NCI-H1105 (cell line): ENCODE measurements at regions not wholly inside any gene's neighbourhood (a gene's known extent, or its start where the extent isn't known, plus 50 kb on each side); places are given as distances from the start of the nearest gene placed in this dataset.
"Not testable (repeated sequence)": the region's sequence is repeated elsewhere in the genome, so short reads cannot be mapped to it uniquely, and the experiment has no call there.

Source experiments
- DNase-seq: peaks from one replicate; lab custom pipeline; 2025; lab: John Stamatoyannopoulos, UW

DNA sequence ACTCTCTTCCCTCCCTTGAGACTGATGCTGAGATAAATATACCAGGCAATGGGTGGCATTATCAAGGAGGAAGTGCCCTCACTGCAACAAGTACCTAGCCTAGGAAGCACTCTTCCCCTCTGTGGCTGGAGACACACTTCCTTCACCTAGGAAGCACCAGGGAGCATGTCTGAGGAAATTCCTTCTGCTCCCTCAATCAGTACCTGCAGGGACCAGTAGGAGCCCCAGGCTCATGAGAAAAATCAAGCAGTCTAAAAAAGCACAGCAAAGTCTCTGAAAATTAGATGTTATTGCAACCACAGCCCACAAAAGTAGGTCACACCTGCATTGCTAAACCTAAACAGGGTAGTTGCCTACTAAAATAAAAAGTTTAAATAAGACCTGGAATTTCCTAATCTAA is 78.2 kb upstream of the TRPM1 start:
- DNase-seq, result no peak

DNA sequence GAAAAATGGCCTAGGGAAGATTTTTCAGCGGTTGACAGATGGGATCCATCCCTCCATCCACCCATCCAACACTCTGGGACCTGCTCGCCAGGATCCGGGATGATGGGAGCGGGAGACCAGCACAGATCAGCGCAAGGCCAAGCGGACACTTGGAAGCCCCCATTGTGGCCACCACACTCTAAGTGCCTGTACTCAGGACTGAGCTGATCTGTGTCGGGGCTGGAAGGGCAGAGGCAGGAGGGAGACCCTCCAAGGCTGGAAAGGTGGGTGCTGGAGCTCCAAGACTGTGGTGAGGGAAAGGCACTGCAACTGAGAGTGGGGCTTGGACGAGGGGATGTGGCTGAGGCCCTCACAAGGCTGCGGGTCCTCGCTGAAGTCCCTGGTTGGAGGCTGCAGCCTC is 91.8 kb upstream of the TRPM1 start:
- DNase-seq, result no peak

DNA sequence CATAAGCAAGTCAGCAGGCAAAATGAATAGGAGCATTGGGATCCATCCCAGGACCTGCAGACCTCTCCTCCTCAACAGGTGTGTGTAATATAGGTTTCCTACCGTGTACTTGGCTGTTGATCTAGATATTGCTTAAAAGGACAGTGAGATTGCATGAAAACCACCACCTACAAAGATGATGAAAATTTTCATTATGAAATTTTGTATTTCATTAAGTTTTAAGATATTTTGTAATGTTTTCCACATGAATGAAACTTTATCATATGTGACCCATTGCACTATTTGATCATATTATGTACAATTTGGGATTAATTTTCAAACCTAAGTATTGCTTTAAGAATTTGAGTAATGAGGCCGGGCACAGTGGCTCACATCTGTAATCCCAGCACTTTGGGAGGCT is 94.3 kb upstream of the TRPM1 start:
- no peak for DNase-seq

DNA sequence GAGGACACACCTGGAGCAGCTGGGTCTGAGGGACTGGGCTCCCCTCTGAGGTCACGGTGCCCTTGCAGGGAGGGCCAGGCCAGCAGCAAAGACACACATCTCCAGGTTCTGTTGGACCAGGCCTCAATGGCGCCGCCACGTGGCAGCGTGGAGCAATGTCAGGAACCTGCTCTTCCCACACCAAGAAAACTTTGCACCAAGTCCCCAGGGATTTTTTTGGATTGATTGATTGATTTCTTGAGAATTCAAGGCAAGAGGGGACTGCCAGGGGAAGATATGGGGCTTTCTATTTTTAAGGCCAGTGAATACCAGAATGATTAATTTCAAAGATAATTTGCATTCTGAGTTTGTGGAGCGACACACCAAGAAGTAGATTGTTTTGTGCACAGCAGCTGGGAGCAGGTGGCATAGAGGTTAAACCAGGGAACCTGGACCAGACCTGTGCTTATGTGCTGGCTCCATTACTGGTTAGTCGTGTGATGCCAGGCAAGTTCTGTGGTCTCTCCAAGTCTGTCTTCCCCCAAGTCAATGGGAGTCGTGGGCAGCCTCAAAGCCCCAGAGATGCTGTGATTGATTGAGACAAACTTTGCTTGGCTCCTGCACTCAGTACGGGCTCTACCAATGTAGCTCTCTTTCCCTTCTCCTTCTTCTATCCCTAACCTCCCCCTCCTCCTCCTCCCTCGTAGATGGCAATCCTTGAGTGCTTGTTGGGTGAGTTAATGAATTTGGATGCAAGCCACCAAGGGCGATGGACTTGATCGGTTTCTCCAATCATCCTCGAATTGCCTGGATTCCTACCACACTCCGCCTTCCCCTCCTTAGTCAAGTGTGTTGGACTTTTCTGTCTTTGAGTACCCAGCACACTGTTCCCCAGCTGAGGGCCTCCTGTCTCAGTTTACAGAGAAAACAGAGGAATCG is 96.2 kb upstream of the TRPM1 start:
- DNase-seq, result no peak

DNA sequence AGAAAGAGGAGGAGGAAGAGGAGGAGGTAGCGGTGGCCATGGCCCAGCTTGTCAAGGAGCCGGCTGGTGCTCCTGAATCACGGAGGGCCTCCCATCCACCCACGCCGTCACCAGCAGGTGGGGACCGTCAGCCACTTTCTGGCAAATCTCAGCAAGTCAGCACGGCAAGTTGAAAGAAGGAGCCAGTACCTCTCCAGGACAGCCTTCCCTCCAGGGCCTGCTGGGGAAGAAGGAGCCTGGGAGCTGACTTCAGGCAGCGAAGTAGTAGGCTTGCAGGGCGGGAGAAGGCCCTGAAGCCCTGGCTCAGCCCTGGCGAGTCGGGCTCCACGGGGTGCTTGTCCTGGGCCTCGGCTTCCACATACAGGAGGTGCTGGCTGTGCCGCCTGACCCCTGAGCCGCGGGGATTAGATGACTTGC is 99.2 kb upstream of the TRPM1 start:
- DNase-seq, result no peak

DNA sequence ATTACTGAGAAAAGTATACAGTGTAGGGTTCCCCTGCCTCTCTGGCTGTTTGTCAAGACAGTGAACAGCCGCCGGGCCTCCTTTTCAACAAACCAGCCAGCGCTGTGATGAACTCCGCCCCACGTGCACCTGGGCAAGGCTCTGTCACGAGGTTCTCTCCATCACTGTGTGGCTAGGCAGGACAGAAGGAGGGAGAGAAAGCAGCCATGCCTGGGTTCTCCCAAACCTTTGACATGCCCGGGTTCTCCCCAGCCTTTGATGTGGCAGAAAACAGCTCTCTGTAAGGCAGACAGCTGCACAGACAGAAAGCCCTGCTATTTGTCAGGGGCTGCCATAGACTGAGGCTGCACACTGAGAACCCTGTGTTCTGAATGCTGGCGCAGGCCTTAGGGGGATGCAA is 101.4 kb upstream of the TRPM1 start:
- no peak for DNase-seq

DNA sequence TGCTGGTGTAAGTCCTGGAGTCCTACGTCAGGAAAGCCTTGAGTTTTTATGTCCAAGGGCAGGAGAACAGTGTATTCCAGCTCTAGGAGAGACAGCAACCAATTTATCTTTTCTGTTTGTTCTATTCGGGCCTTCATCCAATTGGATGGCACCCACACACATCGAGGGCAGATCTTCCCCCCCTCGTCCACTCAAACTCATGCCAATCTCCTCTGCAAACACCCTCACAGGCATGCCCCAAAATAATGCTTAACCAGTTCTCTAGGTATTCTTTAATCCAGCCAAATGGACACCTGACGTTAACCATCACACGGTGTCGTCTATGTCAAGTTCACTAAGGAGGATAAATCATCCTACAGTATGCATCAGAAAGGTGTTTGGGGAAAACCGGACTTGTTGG is 102.5 kb upstream of the TRPM1 start:
- no peak for DNase-seq

DNA sequence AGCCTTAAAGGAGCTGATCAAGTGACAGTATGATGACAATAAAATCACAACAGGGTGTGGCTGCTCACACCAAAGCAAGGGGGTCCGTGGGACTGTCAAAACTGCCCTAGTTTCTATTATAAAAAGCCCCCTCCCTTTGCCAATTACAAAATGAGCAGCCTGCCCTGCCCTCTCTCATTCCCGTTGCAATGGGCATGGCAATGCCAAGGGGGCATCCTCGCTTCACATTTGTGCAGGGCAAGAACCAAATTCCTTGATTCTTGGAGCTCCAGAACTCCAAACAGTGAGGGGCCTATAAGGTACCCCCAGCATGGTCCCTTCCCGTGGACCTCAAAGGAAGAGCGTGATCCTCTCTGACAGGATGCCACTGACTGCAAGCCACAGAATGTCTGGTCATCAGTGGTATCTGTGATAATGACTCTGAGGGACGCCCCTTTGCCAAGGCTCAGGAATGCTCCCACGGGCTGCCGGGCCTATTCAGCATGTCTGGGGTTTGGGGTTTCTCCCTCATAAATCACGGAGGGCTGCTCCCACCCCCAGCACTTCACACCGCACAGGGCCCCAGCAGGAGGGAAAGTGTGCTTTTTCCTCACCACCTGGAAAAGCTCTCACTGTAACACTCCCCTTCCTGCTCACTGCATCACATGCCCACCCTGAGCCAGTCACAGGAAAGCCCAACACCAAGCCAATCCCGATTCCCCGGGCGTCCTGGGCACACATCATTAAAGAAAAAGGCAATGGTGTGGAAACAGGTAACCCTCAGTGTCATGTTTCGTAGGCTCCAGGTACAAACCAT is 105.1 kb upstream of the TRPM1 start:
- no peak for DNase-seq

DNA sequence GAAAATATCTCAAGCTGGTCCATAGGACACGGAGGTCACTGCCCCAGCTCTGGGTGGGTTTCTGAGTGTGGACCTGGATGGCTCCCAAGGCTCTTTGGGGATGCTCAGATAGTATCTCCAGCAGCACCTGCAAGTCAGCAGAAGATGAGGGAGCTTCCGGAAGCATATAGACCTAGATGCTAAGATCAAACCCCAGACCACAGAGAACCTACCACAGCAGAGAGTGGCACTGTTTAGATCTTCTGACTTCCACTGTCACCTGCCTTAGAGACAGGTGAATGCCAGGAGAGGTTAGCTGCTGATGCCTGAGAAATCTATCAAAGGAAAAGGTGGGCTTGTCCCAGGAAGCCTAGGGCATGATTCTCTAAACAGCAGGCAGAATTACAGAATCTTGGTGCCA is 105.7 kb upstream of the TRPM1 start:
- DNase-seq, result no peak

DNA sequence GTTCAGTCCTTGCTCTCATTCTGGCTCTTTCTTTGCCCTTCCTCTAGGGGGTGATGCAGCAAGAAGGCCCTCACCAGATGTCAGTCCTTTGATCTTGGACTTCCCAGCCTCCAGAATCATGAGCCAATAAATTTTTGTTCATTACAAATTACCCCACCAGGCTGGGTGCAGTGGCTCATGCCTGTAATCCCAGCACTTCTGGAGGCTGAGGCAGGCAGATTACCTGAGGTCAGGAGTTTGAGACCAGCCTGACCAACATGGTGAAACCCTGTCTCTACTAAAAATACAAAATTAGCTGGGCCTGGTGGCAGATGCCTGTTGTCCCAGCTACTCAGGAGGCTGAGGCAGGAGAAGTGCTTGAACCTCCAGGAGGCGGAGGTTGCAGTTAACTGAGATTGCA is 106.3 kb upstream of the TRPM1 start:
- not testable (repeated sequence) for DNase-seq

DNA sequence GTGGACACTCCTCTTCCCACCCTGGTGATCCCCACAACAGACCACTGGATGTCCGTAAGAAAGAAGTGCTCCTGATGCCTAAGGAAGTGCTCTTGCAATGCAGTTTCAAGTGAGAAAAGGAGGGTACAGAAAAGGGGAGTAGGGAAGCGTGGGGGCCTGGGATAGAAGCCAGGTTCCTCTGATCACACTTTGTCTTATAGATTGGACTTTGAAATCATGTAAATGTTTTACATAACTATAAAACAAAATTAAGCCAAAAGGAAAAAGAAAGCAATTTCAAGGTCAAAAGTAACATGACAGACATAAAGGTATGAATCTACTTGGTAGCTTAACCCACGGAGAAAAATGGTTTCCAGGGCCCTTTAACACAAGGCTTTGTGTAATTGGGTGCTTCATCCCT is 107.3 kb upstream of the TRPM1 start:
- no peak for DNase-seq

DNA sequence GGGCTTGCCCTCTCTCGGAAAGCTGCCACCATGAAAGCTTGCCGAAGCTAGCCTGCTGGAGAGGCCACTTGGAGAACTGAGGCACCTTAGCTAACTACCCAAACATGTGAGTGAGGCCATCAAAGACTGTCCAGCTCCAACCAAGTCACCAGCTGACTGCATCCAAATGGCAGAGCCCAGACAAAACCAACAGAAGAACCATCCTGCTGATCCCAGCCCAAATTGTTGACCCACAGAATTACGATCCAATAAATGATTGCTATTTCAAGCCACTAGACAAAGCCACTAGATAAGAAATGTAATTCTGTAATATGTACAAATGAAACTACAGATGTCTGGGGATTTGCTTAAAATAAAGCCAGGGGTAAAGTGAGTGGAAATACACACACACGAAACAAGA is 109.8 kb upstream of the TRPM1 start:
- no peak for DNase-seq

DNA sequence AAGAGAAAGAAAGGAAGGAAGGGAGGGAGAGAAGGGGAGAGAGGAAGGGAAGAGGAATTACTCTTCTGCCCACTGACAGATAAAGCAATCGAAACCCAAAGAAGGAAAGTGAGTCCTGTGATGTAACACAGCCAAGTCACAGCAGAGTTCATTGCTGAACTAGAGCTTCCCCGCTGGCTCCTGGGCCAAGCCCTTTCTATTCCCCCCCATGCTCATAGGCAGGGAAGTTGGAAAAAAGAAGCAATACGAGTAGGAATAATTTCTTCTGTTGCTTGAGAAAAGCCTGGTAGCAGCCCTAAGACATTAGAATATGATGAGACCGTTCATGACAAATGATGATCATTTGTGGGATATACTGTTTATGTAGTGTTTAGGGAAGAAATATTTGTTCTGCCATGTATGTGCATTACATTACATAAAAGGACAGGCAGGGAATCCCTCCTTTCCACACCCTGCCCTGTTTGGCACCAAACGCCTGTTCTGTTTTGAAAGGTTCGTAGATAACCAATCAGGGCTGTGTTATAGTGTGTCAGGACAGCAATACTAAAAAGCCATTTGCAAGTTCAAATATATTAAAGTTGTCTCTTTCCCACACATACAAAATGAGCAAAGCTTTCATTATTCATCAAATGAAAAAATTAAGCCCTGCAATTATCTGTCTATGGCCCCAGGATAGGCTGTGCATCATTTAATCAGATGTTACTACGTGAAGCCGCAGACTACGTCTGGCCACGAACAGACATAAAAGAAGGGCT is 111.0 kb upstream of the TRPM1 start:
- DNase-seq, result no peak

DNA sequence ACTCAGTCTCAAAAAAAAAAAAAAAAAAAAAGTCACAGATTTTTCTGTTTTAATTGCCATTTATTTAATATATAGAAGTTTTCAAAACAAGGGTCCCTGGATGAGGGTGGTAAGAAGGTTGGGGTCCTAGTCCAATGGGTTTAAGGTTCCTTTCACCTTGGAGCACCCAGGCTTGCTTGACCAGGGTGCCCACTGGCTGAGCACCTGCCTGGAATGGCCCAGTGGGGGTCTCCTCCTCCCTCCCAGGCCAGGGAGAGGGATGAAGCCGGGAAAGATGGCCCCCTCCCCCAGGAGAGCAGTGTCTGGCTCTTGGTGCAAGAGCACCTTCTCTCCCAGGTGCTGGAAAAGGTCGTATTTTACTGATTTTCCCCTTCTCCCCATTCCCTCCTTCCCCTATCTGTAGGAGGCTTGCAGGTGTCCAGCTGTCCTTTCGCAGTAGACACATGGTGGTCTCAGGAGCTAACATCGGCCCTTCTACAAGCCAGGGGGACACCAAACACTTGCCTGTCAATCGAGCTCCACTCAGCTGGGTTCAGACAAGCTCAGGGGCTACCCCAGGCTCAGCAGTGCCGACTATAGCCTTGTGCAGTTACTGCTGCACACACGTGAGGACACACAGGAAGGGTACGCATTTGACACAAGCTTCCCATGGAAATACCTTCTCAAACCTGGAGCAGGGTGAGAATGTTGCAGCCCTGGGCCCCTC is 112.3 kb upstream of the KLF13 start:
- no peak for DNase-seq

DNA sequence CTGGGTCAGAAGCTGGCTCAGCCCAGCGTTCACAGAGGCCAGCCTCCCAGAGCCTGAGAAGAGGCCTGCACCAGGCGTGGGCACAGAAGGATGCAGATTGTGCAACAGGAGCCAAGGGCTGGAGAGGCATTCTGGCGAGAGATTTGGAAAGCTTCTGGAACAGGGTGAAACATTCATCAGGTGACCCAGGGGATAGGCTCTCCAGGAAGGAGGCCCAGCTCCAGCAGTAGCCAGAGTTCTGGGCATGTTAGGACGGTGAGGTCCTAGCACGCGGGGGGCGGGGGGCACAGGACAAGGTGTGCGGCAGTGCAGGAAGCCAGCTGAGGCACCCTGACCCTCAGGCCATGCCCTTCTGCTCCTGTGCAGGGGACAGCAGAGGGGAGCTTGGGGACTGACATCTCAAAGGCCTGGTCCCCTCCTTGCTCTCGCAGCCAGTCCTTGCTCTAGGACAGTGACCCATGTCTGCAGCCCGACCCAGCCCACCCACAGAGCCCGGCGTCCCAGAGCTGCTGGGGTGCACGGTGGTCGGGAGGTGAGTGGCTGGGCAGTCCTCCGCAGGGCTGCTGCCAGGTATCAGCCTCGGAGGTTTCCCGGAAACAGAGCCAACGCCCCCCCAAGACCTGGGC is 111.7 kb upstream of the KLF13 start:
- no peak for DNase-seq

DNA sequence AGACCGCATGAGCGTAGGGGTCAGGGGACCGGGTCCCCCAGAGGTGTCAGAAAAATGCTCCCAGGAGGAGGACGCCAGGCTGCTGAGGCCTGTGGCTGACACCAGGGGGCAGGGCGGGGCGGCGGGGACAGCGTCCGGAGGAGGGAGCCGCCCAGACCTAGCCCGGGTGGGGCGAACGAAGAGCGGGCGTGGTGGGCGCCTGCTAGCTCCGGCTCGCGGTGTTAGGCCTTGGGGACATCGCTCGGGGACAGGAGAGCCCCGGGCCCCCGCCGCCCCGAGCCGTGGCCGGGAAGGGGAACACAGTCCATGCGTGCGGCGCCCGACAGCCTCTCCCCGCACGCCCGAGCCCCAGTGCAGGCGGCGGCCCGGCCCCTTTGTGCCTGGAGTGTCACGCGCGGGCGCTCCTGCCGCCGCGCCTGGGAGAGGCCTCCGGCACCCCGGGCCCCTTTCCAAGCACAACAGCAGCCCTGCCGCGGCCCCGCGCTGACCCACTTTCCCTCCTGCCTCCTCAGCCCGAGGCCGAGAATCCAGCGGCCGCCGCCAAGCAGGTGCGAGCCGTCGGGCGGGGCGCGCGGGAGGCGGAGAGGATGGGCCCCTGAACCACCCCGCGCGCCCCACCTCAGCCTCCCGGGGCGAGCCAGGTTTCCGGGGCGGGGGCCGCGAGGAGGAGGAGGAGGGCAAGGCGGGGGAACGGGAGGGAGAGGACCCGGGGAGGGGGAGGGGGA is 111.0 kb upstream of the KLF13 start:
- DNase-seq, result peak; percentile 44

DNA sequence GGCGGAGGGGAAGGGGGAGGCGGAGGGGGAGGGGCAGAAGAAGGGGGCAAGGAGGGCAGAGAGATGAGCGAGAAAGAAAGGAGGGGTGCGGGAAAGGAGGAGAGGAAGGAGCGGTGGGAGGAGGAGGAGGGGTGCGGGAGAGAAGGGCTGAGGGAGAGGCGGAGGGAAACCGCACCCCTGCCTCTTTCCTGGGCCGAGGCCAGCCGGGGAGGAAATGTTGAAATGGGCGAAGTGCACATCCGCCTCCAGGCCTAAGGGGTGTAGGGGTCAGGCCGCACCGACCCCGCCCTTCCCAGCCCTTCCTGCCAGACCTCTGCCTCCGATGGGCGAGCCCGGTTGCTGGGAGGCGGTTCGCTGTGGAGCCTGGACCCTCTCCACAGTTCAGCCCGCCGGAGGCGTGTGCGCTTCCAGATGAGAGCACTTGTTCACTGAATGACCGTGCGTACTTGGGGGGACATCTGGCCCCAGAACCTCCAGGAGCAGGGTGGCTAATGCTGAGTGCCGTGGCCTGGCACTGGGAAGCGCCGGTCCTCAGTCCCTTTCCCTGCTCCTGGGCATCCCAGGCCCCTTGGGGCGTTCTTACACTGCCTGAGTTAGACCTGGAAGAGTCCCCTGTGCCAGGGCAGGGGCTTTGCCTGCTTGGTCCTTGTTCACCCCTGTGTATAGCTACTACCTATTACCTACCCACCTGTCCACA is 110.3 kb upstream of the KLF13 start:
- peak; percentile 52 for DNase-seq

DNA sequence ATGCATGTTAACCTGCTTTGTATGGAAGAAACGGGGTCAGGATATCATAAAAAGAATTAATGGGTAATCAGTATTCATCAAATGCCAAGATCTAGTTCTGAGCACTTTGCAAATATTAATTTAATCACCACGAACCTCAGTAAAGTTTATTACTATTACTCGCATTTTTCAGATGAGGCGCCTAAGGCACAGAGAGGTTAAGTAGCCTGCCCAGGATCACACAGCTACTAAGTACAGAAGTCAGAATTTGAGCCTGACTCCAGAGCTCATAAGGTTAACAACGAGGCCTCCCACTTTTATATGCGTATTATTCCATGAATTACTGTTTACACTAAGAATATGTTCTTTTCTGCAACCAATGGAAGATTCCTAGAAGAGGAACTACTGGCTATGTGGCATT is 109.6 kb upstream of the KLF13 start:
- no peak for DNase-seq

DNA sequence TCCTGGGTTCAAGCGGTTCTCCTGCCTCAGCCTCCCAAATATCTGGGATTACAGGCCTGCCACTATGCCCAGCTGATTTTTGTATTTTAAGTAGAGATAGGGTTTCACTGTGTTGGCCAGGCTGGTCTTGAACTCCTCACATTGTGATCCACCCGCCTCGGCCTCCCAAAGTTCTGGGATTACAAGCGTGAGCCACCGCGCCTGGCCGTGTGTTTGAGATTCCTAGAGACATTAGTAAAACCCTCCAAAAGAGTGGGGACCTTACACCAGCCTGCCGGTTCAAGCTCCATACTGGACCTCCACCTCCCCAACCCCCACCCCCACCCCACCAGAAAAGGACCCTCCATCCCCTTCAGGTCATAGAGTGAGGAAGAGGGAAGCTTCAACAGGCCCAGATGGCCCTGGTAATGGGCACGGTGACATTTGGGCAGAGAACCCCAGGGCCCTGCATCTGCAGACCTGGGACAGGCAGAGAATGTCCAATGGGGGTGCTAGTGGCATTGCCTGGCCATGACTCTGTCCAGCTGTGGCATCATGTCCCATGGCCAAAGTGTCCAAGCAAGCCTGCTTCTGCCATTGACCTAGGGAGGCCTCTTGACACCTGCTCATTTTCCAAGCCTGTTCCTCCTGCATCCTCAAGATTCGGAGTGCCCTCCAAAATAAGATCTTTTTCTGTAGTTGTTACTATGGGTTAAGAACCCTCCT is 108.9 kb upstream of the KLF13 start:
- no peak for DNase-seq

DNA sequence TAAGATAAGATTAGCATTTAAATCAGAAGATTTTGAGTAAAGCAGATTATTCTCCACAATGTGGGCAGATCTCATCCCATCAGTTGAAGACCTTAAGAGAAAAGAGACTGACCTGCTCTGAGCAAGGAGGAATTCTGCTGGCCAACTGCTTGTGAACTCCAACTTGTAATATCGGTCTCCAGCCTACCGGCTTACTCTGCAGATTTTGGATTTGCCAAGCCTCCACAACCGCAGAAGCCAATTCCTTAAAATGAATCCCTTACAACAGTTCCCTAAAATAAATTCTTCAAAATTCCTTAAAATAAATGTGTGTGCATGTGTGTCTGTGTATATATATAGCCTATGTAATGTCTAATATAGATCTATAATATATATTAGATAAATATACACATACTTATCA is 107.4 kb upstream of the KLF13 start:
- no peak for DNase-seq
